ENCODE measurements at regions not wholly inside any gene's neighbourhood (a gene's known extent, or its start where the extent isn't known, plus 50 kb on each side); places are given as distances from the start of the nearest gene placed in this dataset.

- Mint-ChIP-seq H3K4me3 (no peak overlapping the region), H3K27ac (no peak overlapping the region), H3K27me3 (ENCODE audit: low read depth in 3 of 3) (peaks cover 0 to 2% (median 0%) of the 10 kb centered on the region in 3 donors), H3K4me1 (no peaks in the 10 kb centered on the region), H3K36me3 (no peaks in the 10 kb centered on the region), H3K9me3 (no peaks in the 10 kb centered on the region)
- Histone ChIP-seq H3K36me3 (replicated peaks in 1 of 2; ENCODE audit: control insufficient read depth in 1 of 2, insufficient read depth in 2 of 2, low read length in 2 of 2) (no peaks in the 10 kb centered on the region), H3K9me3 (replicated peaks in 1 of 2; ENCODE audit: control insufficient read depth in 1 of 2, insufficient read depth in 1 of 2, low read length in 2 of 2) (no peaks in the 10 kb centered on the region), H2AFZ (ENCODE audit: insufficient read depth, low read depth, low read length, poor library complexity, severe bottlenecking) (no peak overlapping the region), H3K9ac (ENCODE audit: insufficient read depth, low read length, poor library complexity, severe bottlenecking) (no peak overlapping the region), H3K27ac (ENCODE audit: low read depth in 1 of 2, low read length in 2 of 2) (no peak overlapping the region), H4K20me1 (ENCODE audit: insufficient read depth, low read length) (no peaks in the 10 kb centered on the region), H3K4me3 (replicated peaks in 1 of 3; ENCODE audit: low read depth in 2 of 3, low read length in 3 of 3) (no peak overlapping the region), H3K4me1 (ENCODE audit: control insufficient read depth in 1 of 2, insufficient read depth in 2 of 2, low read length in 2 of 2) (no peaks in the 10 kb centered on the region), H3K27me3 (ENCODE audit: control insufficient read depth in 2 of 2, insufficient read depth in 2 of 2, low read length in 2 of 2) (no peaks in the 10 kb centered on the region), H3K4me2 (replicated peaks; ENCODE audit: extremely low read depth, low read length, poor library complexity, severe bottlenecking) (no peak overlapping the region), H3K79me2 (ENCODE audit: insufficient read depth, low read length) (no peaks in the 10 kb centered on the region)
- DNase-seq, result no peak
- intact Hi-C loops (cut with micrococcal nuclease), result no loop called here
- WGBS (ENCODE audit: insufficient coverage), result no CpG with 5 or more reads among the region's 2 CpGs
- no peak for TF ChIP-seq CTCF (IDR thresholded peaks at IDR 0.05)
Measured at GRCh38 chr7:85828614-85829013, 641.8 kb upstream of the SEMA3D start.

- no peak for DNase-seq
- H3K4me1 ChIP-seq (ENCODE audit: control insufficient read depth in 1 of 2, insufficient read depth in 2 of 2, low read length in 2 of 2), result no peaks in the 10 kb centered on the region
- H3K36me3 Mint-ChIP-seq, result no peaks in the 10 kb centered on the region
- H4K20me1 ChIP-seq (ENCODE audit: insufficient read depth, low read length), result no peaks in the 10 kb centered on the region
- no peak overlapping the region for H3K4me3 ChIP-seq (replicated peaks in 1 of 3; ENCODE audit: low read depth in 2 of 3, low read length in 3 of 3)
- H3K4me3 Mint-ChIP-seq, result no peak overlapping the region
- H3K27me3 ChIP-seq (ENCODE audit: control insufficient read depth in 2 of 2, insufficient read depth in 2 of 2, low read length in 2 of 2), result no peaks in the 10 kb centered on the region
- peaks cover 0 to 15% of the 10 kb centered on the region in 2 donors for H3K9me3 ChIP-seq (replicated peaks in 1 of 2; ENCODE audit: control insufficient read depth in 1 of 2, insufficient read depth in 1 of 2, low read length in 2 of 2)
- no peaks in the 10 kb centered on the region for H3K4me1 Mint-ChIP-seq
- no CpG with 5 or more reads among the region's 8 CpGs for WGBS (ENCODE audit: insufficient coverage)
- intact Hi-C loops (cut with micrococcal nuclease), result no loop called here
- no peak overlapping the region for H2AFZ ChIP-seq (ENCODE audit: insufficient read depth, low read depth, low read length, poor library complexity, severe bottlenecking)
- peaks cover 0 to 14% (median 3%) of the 10 kb centered on the region in 7 donors for H3K9me3 Mint-ChIP-seq
- no peak overlapping the region for H3K4me2 ChIP-seq (replicated peaks; ENCODE audit: extremely low read depth, low read length, poor library complexity, severe bottlenecking)
- no peak overlapping the region for H3K27ac ChIP-seq (ENCODE audit: low read depth in 1 of 2, low read length in 2 of 2)
- no peaks in the 10 kb centered on the region for H3K79me2 ChIP-seq (ENCODE audit: insufficient read depth, low read length)
- no peaks in the 10 kb centered on the region for H3K27me3 Mint-ChIP-seq (ENCODE audit: low read depth in 3 of 3)
- H3K27ac Mint-ChIP-seq, result no peak overlapping the region
- no peaks in the 10 kb centered on the region for H3K36me3 ChIP-seq (replicated peaks in 1 of 2; ENCODE audit: control insufficient read depth in 1 of 2, insufficient read depth in 2 of 2, low read length in 2 of 2)
- no peak for TF ChIP-seq CTCF (IDR thresholded peaks at IDR 0.05)
- no peak overlapping the region for H3K9ac ChIP-seq (ENCODE audit: insufficient read depth, low read length, poor library complexity, severe bottlenecking)
Measured at GRCh38 chr7:85823396-85824080, 636.7 kb upstream of the SEMA3D start.
